Left ventricle myocardium inferior (tissue), 1 donor: ENCODE measurements at regions not wholly inside any gene's neighbourhood (a gene's known extent, or its start where the extent isn't known, plus 50 kb on each side); places are given as distances from the start of the nearest gene placed in this dataset.

Source experiments
- DNase-seq: peaks from one replicate; pipeline ENCODE4 v3.0.0-alpha.2; 2020
- H3K27ac ChIP-seq: fragments of 200-600 bp; replicated peaks from 2 replicates; pipeline ENCODE4 v1.8.0; 2021
- H3K27me3 ChIP-seq: fragments of 200-600 bp; 2 replicates; pipeline ENCODE4 v1.8.0; 2021; ENCODE audit warnings: low read depth
- H3K36me3 ChIP-seq: fragments of 200-600 bp; 2 replicates; pipeline ENCODE4 v1.8.0; 2021
- H3K4me1 ChIP-seq: fragments of 200-600 bp; 2 replicates; pipeline ENCODE4 v1.8.0; 2021
- H3K4me3 ChIP-seq: fragments of 200-600 bp; 2 replicates; pipeline ENCODE4 v1.8.0; 2021; ENCODE audit warnings: mild to moderate bottlenecking, moderate library complexity
- H3K9me3 ChIP-seq: fragments of 200-600 bp; replicated peaks from 2 replicates; pipeline ENCODE4 v1.8.0; 2021
- intact Hi-C: fragments of 100-400 bp; cut with micrococcal nuclease; formaldehyde crosslinking; loops from one replicate; pipeline ENCODE4 v1.11.0; 2022
- TF ChIP-seq, protein P1 (sequence below): fragments of 200-600 bp; IDR thresholded peaks from 2 replicates; pipeline ENCODE4 v1.8.0; 2021; ENCODE audit warnings: antibody characterized with exemption, mild to moderate bottlenecking, borderline replicate concordance
- donor health status: DM: no; HTN: yes; CAD: no; lungs with severe emphysema.

DNA sequence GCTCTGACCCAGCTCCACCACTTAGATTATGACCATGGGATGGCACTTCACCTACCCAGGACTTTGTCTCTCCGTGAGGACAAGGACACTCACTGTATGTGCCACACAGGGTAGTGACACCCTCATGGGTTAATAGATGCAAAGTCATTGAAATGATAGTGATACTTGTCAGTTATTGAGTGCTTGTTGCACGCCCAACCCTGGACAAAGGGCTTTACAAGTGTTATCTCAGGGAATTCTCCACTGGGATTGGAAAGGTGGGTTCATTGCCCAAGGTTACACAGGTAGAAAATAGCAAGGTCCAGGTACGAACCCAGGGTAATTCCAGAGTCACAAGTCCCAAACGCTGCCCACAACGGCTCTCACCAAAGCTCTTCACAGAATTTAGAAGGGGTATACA, 158.2 kb downstream of the TRIM29 start:
- H3K4me1 ChIP-seq, result peaks cover 13% of the 10 kb centered on the region
- H3K9me3 ChIP-seq, result no peaks in the 10 kb centered on the region
- no peaks in the 10 kb centered on the region for H3K36me3 ChIP-seq
- H3K4me3 ChIP-seq, result no peak overlapping the region
- no peak for DNase-seq
- no peak overlapping the region for H3K27ac ChIP-seq
- TF ChIP-seq, protein P1, sequence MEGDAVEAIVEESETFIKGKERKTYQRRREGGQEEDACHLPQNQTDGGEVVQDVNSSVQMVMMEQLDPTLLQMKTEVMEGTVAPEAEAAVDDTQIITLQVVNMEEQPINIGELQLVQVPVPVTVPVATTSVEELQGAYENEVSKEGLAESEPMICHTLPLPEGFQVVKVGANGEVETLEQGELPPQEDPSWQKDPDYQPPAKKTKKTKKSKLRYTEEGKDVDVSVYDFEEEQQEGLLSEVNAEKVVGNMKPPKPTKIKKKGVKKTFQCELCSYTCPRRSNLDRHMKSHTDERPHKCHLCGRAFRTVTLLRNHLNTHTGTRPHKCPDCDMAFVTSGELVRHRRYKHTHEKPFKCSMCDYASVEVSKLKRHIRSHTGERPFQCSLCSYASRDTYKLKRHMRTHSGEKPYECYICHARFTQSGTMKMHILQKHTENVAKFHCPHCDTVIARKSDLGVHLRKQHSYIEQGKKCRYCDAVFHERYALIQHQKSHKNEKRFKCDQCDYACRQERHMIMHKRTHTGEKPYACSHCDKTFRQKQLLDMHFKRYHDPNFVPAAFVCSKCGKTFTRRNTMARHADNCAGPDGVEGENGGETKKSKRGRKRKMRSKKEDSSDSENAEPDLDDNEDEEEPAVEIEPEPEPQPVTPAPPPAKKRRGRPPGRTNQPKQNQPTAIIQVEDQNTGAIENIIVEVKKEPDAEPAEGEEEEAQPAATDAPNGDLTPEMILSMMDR, result no peak
- H3K27me3 ChIP-seq, result peaks cover 73% of the 10 kb centered on the region
- intact Hi-C loops, result no loop called here

DNA sequence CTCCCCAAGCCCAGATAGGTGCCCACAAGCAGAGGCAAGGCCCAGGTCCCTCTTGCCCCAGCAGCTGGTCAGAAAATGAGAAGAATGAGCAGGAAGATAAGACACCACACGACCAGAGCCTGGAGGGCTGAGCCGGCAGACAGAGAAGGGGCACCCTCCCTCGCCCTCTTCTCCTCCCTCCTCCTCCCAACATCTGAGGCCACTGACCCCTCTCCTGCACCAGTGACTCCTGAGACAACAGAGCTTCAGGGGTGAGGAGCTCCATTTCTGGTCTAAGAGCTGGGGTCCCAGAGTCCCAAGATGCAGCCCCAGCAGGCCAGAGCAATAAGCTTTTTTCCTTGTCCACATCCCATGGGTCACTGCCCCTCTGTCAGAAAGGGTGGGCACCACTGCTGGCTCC, 159.2 kb downstream of the TRIM29 start:
- no peak overlapping the region for H3K4me3 ChIP-seq
- H3K9me3 ChIP-seq, result no peaks in the 10 kb centered on the region
- peaks cover 21% of the 10 kb centered on the region for H3K4me1 ChIP-seq
- H3K27me3 ChIP-seq, result peaks cover 72% of the 10 kb centered on the region
- H3K36me3 ChIP-seq, result no peaks in the 10 kb centered on the region
- TF ChIP-seq, protein P1, result no peak
- DNase-seq, result no peak
- no peak overlapping the region for H3K27ac ChIP-seq
- intact Hi-C loops, result no loop called here

DNA sequence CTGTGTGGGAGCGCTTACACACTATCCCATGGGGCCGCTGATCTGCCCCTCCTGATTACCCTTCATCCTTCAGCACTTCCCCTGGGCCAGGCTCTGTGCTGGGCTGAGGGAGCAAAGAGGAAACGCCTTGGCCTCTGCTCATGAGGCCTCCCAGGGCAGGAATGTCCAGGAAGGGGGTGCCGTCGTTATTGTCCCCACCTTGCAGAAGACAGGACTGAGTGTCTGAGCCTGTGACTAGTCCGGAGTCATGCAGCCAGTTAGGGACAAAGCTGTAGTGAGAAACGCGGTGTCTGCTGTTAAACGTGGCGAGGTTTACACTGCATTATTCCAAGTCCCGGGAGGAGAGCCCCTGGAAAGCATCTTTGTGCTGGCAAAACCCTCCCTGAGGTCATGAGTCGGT, 160.0 kb downstream of the TRIM29 start:
- H3K36me3 ChIP-seq, result no peaks in the 10 kb centered on the region
- H3K27ac ChIP-seq, result no peak overlapping the region
- TF ChIP-seq, protein P1, result no peak
- no peaks in the 10 kb centered on the region for H3K9me3 ChIP-seq
- no peak for DNase-seq
- intact Hi-C loops, result no loop called here
- peaks cover 64% of the 10 kb centered on the region for H3K27me3 ChIP-seq
- H3K4me3 ChIP-seq, result no peak overlapping the region
- H3K4me1 ChIP-seq, result peaks cover 21% of the 10 kb centered on the region

DNA sequence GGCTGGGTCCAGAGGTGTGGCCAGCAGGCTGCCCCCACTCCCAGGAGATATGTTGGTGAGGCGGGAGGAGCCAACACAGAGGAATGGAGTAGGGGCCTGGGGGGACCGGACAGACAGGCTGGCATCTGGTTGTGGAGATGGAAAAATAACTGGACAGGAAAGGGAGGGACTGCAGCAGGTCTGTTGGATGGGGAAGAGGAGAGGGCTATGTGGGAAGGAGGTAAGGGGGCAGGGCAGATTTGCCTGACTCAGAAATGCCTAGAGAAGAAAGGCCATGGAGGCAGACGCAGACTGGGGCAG, 160.4 kb downstream of the TRIM29 start:
- Histone ChIP-seq H3K27me3 (peaks cover 64% of the 10 kb centered on the region), H3K9me3 (no peaks in the 10 kb centered on the region), H3K36me3 (no peaks in the 10 kb centered on the region), H3K27ac (no peak overlapping the region), H3K4me1 (peaks cover 21% of the 10 kb centered on the region), H3K4me3 (no peak overlapping the region)
- TF ChIP-seq, protein P1, result no peak
- DNase-seq, result no peak
- intact Hi-C loops, result no loop called here

DNA sequence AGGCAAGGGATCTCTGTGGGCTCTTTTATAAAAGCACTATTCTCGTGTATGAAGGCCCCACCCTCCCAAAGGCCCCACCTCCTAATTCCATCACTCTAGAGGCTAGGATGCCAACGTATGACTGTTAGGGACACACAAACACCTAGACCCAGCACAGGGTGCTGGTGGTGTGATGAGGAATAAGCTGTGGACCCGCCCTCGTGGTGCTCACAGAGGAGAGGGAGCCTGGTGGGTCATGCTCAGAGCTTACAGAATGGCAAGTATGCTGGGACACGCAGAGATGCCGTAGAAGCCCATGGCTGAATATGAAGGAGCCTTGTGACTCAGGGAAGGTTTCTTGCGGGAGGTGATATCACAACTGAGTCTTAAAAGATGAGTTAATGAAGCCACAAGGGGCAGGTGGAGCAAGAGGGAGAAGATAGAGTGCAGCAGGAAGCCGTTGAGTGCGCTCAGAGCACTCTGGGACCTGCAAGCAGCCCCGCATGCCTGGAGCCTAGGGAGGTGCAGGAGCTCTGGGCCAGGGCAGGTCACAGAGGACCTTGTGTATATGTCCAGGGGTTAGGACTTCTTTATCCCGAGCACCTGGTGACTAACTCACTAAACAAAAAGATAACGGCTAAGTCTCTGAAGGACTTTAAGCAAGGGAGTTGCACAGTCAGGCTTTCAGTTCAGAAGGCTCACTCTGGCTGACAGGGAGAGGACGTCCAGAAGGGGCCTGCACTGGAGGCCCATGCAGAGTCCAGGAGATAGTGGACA, 160.9 kb downstream of the TRIM29 start:
- TF ChIP-seq, protein P1, result no peak
- H3K4me1 ChIP-seq, result peaks cover 21% of the 10 kb centered on the region
- peaks cover 2% of the 10 kb centered on the region for H3K9me3 ChIP-seq
- H3K27me3 ChIP-seq, result peaks cover 64% of the 10 kb centered on the region
- H3K27ac ChIP-seq, result no peak overlapping the region
- no peaks in the 10 kb centered on the region for H3K36me3 ChIP-seq
- DNase-seq, result no peak
- H3K4me3 ChIP-seq, result no peak overlapping the region
- intact Hi-C loops, result no loop called here
